Neuronal stem cell (in vitro differentiated cells): ENCODE measurements at regions not wholly inside any gene's neighbourhood (a gene's known extent, or its start where the extent isn't known, plus 50 kb on each side); places are given as distances from the start of the nearest gene placed in this dataset.

Experiments used
- DNase-seq: peaks from one replicate; pipeline ENCODE4 v3.0.0-alpha.2; 2013; ENCODE audit warnings: low spot score
- H2AFZ ChIP-seq: one replicate; pipeline ENCODE4 v1.6.1; 2013; ENCODE audit warnings: mild to moderate bottlenecking, low read length, inconsistent platforms
- H2AK5ac ChIP-seq: 2 replicates; pipeline ENCODE4 v1.6.1; 2013; ENCODE audit warnings: low read depth, mild to moderate bottlenecking, inconsistent platforms, low read length, moderate library complexity, mixed read lengths
- H2BK120ac ChIP-seq: 2 replicates; pipeline ENCODE4 v1.6.1; 2013; ENCODE audit warnings: low read depth, mild to moderate bottlenecking, inconsistent platforms, low read length, moderate library complexity, mixed read lengths
- H2BK12ac ChIP-seq: one replicate; pipeline ENCODE4 v1.6.1; 2013; ENCODE audit warnings: low read length, inconsistent platforms
- H2BK15ac ChIP-seq: 2 replicates; pipeline ENCODE4 v1.6.1; 2013; ENCODE audit warnings: mild to moderate bottlenecking, low read length, inconsistent platforms, mixed read lengths
- H2BK5ac ChIP-seq: one replicate; pipeline ENCODE4 v1.6.1; 2013; ENCODE audit warnings: inconsistent platforms, mild to moderate bottlenecking, low read length, moderate library complexity
- H3K14ac ChIP-seq: one replicate; pipeline ENCODE4 v1.6.1; 2013; ENCODE audit warnings: low read length, inconsistent platforms
- H3K18ac ChIP-seq: 2 replicates; pipeline ENCODE4 v1.6.1; 2013; ENCODE audit warnings: low read length, inconsistent platforms
- H3K23ac ChIP-seq: 2 replicates; pipeline ENCODE4 v1.6.1; 2013; ENCODE audit warnings: low read depth, mild to moderate bottlenecking, mixed read lengths, low read length, inconsistent platforms; ENCODE audit not compliant: poor library complexity
- H3K27ac ChIP-seq: replicated peaks from 3 replicates; pipeline ENCODE4 v1.5.1; 2013; ENCODE audit warnings: low read length, inconsistent platforms
- H3K27me3 ChIP-seq, 3 experiments: 2 replicates each; pipeline ENCODE4 v1.6.1; 2013; ENCODE audit warnings: low read length in 3 of 3, mild to moderate bottlenecking in 2 of 3, inconsistent platforms in 1 of 3, low read depth in 1 of 3, mixed read lengths in 1 of 3, moderate library complexity in 1 of 3; ENCODE audit not compliant: control insufficient read depth in 3 of 3, insufficient read depth in 3 of 3
- H3K36me3 ChIP-seq, 2 donors: replicated peaks in 1 of 2; 2 replicates each; pipeline ENCODE4 v1.6.1; 2013; ENCODE audit warnings: low read length in 2 of 2; ENCODE audit not compliant: control insufficient read depth in 2 of 2, insufficient read depth in 2 of 2
- H3K4ac ChIP-seq: 2 replicates; pipeline ENCODE4 v1.6.1; 2013; ENCODE audit warnings: inconsistent platforms, mild to moderate bottlenecking, low read length, moderate library complexity
- H3K4me1 ChIP-seq, 2 donors: 1 replicate in 1 of 2; 2 replicates in 1 of 2; pipeline ENCODE4 v1.6.1; 2013; ENCODE audit warnings: low read length in 2 of 2, low read depth in 1 of 2; ENCODE audit not compliant: control insufficient read depth in 2 of 2, insufficient read depth in 1 of 2
- H3K4me2 ChIP-seq: one replicate; pipeline ENCODE4 v1.6.1; 2013; ENCODE audit warnings: mild to moderate bottlenecking, low read length, inconsistent platforms; ENCODE audit not compliant: insufficient read depth, poor library complexity, severe bottlenecking
- H3K4me3 ChIP-seq, 2 donors: 2 replicates each; pipeline ENCODE4 v1.5.1; 2013; ENCODE audit warnings: low read length in 2 of 2, mild to moderate bottlenecking in 2 of 2, inconsistent platforms in 1 of 2, moderate library complexity in 1 of 2
- H3K79me1 ChIP-seq: one replicate; pipeline ENCODE4 v1.6.1; 2013; ENCODE audit warnings: low read depth, mild to moderate bottlenecking, inconsistent platforms, low read length, moderate library complexity
- H3K9ac ChIP-seq: one replicate; pipeline ENCODE4 v1.6.1; 2013; ENCODE audit warnings: mild to moderate bottlenecking, low read depth, low read length, inconsistent platforms; ENCODE audit not compliant: poor library complexity
- H3K9me3 ChIP-seq, 2 donors: replicated peaks in 1 of 2; 2 replicates each; pipeline versions ENCODE3 to v1.6.1; 2013; ENCODE audit warnings: low read length in 2 of 2, mild to moderate bottlenecking in 2 of 2, inconsistent platforms in 1 of 2, low read depth in 1 of 2, mixed read lengths in 1 of 2, moderate library complexity in 1 of 2; ENCODE audit not compliant: control insufficient read depth in 2 of 2, insufficient read depth in 1 of 2
- H4K8ac ChIP-seq: one replicate; pipeline ENCODE4 v1.6.1; 2013; ENCODE audit warnings: low read depth, mild to moderate bottlenecking, inconsistent platforms, low read length, moderate library complexity
- H4K91ac ChIP-seq: one replicate; pipeline ENCODE4 v1.6.1; 2013; ENCODE audit warnings: low read length, low read depth, mild to moderate bottlenecking, inconsistent platforms; ENCODE audit not compliant: poor library complexity
- WGBS, 2 donors: extraction: QIAGEN DNeasy Blood & Tissue Kit; methylation state at CpG; one replicate each; pipeline ENCODE4 v1.1.7; 2013; ENCODE audit warnings: missing lambda C conversion rate in 2 of 2, mixed read lengths in 1 of 2; ENCODE audit not compliant: insufficient read length in 2 of 2, insufficient replicate concordance in 1 of 2; ENCODE audit errors: extremely low coverage in 2 of 2; 5-methylcytosine and 5-hydroxymethylcytosine counted together

GRCh38 chr20:51236421-51236820, 213.5 kb upstream of the KCNG1 start:
- H3K9ac ChIP-seq = no peak overlapping the region
- H3K27ac ChIP-seq = no peak overlapping the region
- H3K18ac ChIP-seq = no peak overlapping the region
- H3K4ac ChIP-seq = no peak overlapping the region
- no peak overlapping the region for H2BK15ac ChIP-seq
- no peak overlapping the region for H4K91ac ChIP-seq
- no peak overlapping the region for H3K14ac ChIP-seq
- no peak overlapping the region for H2AFZ ChIP-seq
- H4K8ac ChIP-seq = no peak overlapping the region
- no CpG with 5 or more reads among the region's 2 CpGs for WGBS, 2 donors
- H2BK120ac ChIP-seq = no peak overlapping the region
- no peaks in the 10 kb centered on the region for H3K36me3 ChIP-seq
- peaks cover 0 to 6% of the 10 kb centered on the region in 2 donors for H3K4me1 ChIP-seq
- H2AK5ac ChIP-seq = no peak overlapping the region
- H2BK5ac ChIP-seq = no peak overlapping the region
- no peak overlapping the region for H3K23ac ChIP-seq
- no peaks in the 10 kb centered on the region for H3K9me3 ChIP-seq
- no peak overlapping the region for H2BK12ac ChIP-seq
- no peaks in the 10 kb centered on the region for H3K79me1 ChIP-seq
- no peak for DNase-seq
- no peak overlapping the region for H3K4me2 ChIP-seq
- H3K4me3 ChIP-seq = no peak overlapping the region
- peaks cover 0 to 5% (median 0%) of the 10 kb centered on the region in 3 experiments for H3K27me3 ChIP-seq

- Histone ChIP-seq H3K4ac (no peak overlapping the region), H3K14ac (no peak overlapping the region), H2AK5ac (no peak overlapping the region), H2BK15ac (no peak overlapping the region), H3K27ac (no peak overlapping the region), H3K4me3 (no peak overlapping the region), H3K23ac (no peak overlapping the region), H4K8ac (no peak overlapping the region), H3K18ac (no peak overlapping the region), H3K27me3 (peaks cover 0 to 5% (median 0%) of the 10 kb centered on the region in 3 experiments), H4K91ac (no peak overlapping the region), H3K9me3 (no peaks in the 10 kb centered on the region), H3K36me3 (no peaks in the 10 kb centered on the region), H3K4me1 (peaks cover 0 to 6% of the 10 kb centered on the region in 2 donors), H3K4me2 (no peak overlapping the region), H2BK120ac (no peak overlapping the region), H2AFZ (no peak overlapping the region), H2BK5ac (no peak overlapping the region), H3K79me1 (no peaks in the 10 kb centered on the region), H3K9ac (no peak overlapping the region), H2BK12ac (no peak overlapping the region)
- no CpG with 5 or more reads among the region's 6 CpGs for WGBS, 2 donors
- DNase-seq = no peak
Observed at GRCh38 chr20:51233345-51233744, 210.4 kb upstream of the KCNG1 start.

- H4K91ac ChIP-seq = no peak overlapping the region
- no peak overlapping the region for H2BK5ac ChIP-seq
- H3K27ac ChIP-seq = no peak overlapping the region
- H3K4me1 ChIP-seq = no peaks in the 10 kb centered on the region
- H3K36me3 ChIP-seq = no peaks in the 10 kb centered on the region
- H3K79me1 ChIP-seq = no peaks in the 10 kb centered on the region
- H3K4ac ChIP-seq = no peak overlapping the region
- no peak overlapping the region for H3K4me2 ChIP-seq
- no peak overlapping the region for H2AK5ac ChIP-seq
- WGBS, 2 donors = no CpG with 5 or more reads among the region's 11 CpGs
- H3K27me3 ChIP-seq = peaks cover 0 to 2% (median 0%) of the 10 kb centered on the region in 3 experiments
- H2BK15ac ChIP-seq = no peak overlapping the region
- H4K8ac ChIP-seq = no peak overlapping the region
- no peak overlapping the region for H2BK120ac ChIP-seq
- H3K9ac ChIP-seq = no peak overlapping the region
- no peak overlapping the region for H3K18ac ChIP-seq
- H3K4me3 ChIP-seq = no peak overlapping the region
- H3K23ac ChIP-seq = no peak overlapping the region
- DNase-seq = no peak
- no peak overlapping the region for H2AFZ ChIP-seq
- H2BK12ac ChIP-seq = no peak overlapping the region
- H3K9me3 ChIP-seq = no peaks in the 10 kb centered on the region
- no peak overlapping the region for H3K14ac ChIP-seq
Observed at GRCh38 chr20:51230727-51231126, 207.8 kb upstream of the KCNG1 start.

GRCh38 chr20:51228763-51229162, 205.9 kb upstream of the KCNG1 start:
- Histone ChIP-seq H3K14ac (no peak overlapping the region), H3K18ac (no peak overlapping the region), H3K4me2 (no peak overlapping the region), H2BK120ac (no peak overlapping the region), H4K8ac (no peak overlapping the region), H3K9ac (no peak overlapping the region), H4K91ac (no peak overlapping the region), H3K9me3 (peaks cover 2 to 4% of the 10 kb centered on the region in 2 donors), H3K4me3 (no peak overlapping the region), H3K4me1 (peaks cover 0 to 2% of the 10 kb centered on the region in 2 donors), H3K79me1 (no peaks in the 10 kb centered on the region), H3K27ac (no peak overlapping the region), H2AFZ (no peak overlapping the region), H2BK12ac (no peak overlapping the region), H2BK5ac (no peak overlapping the region), H2AK5ac (no peak overlapping the region), H3K23ac (no peak overlapping the region), H3K27me3 (no peaks in the 10 kb centered on the region), H3K36me3 (no peaks in the 10 kb centered on the region), H2BK15ac (no peak overlapping the region), H3K4ac (no peak overlapping the region)
- DNase-seq = no peak
